Esophagus squamous epithelium (tissue), 5 donors: ENCODE measurements at regions not wholly inside any gene's neighbourhood (a gene's known extent, or its start where the extent isn't known, plus 50 kb on each side); places are given as distances from the start of the nearest gene placed in this dataset.

Experiments used
- DNase-seq: peaks from one replicate; lab custom pipeline; 2025; lab: John Stamatoyannopoulos, UW
- H3K27ac ChIP-seq, 4 donors: fragments of 200-600 bp; sonication (generic); one replicate each; pipeline ENCODE4 v1.5.1; 2016 to 2019; ENCODE audit warnings: mild to moderate bottlenecking in 1 of 4
- H3K27me3 ChIP-seq, 4 donors: fragments of 200-600 bp; sonication (generic); 1 replicate in 3 of 4; 2 replicates in 1 of 4; pipeline versions ENCODE4 v1.5.1 to v1.6.0; 2017 to 2021; ENCODE audit warnings: antibody characterized with exemption in 1 of 4
- H3K36me3 ChIP-seq, 3 donors: fragments of 200-600 bp; sonication (generic); one replicate each; pipeline ENCODE4 v1.5.1; 2016 to 2019
- H3K4me1 ChIP-seq, 3 donors: fragments of 200-600 bp; sonication (generic); one replicate each; pipeline ENCODE4 v1.5.1; 2017 to 2019
- H3K4me3 ChIP-seq, 4 donors: fragments of 200-600 bp; sonication (generic); 1 replicate in 3 of 4; 2 replicates in 1 of 4; pipeline ENCODE4 v1.5.1; 2016 to 2019; ENCODE audit warnings: mild to moderate bottlenecking in 2 of 4, moderate library complexity in 1 of 4
- H3K9me3 ChIP-seq, 3 donors: fragments of 200-600 bp; sonication (generic); one replicate each; pipeline ENCODE4 v1.5.1; 2016 to 2019
- CTCF ChIP-seq, 6 experiments: fragments of 450-650 bp in 4 of 6; fragments of 200-600 bp in 2 of 6; sonication (generic) in 2 of 6; IDR thresholded peaks; one replicate each; pipeline ENCODE4 v1.5.1; 2016 to 2019; ENCODE audit warnings: antibody characterized with exemption in 6 of 6, mild to moderate bottlenecking in 4 of 6, moderate library complexity in 4 of 6
- POLR2A ChIP-seq, 4 donors: fragments of 450-650 bp; IDR thresholded peaks; one replicate each; pipeline ENCODE4 v1.6.1; 2017; ENCODE audit warnings: antibody characterized with exemption in 4 of 4, mild to moderate bottlenecking in 4 of 4, moderate library complexity in 3 of 4
- WGBS, 2 donors: methylation state at CpG; one replicate each; pipeline ENCODE4 v1.1.5; 2018; 5-methylcytosine and 5-hydroxymethylcytosine counted together
- intact Hi-C: fragments of 100-400 bp; cut with DNase I; formaldehyde crosslinking; loops from one replicate; pipeline ENCODE4 v1.15.0; 2022
- donor health status: DM: yes; HTN: yes; CAD: no.

- Histone ChIP-seq H3K9me3 (no peaks in the 10 kb centered on the region), H3K4me3 (no peak overlapping the region), H3K27me3 (peaks cover 0 to 3% (median 0%) of the 10 kb centered on the region in 4 donors), H3K4me1 (no peaks in the 10 kb centered on the region), H3K27ac (no peak overlapping the region), H3K36me3 (no peaks in the 10 kb centered on the region)
- 67 to 86% methylated on average over 1 of the region's 1 CpG for WGBS, 2 donors
- no peak for TF ChIP-seq POLR2A (IDR thresholded peaks at IDR 0.05)
- TF ChIP-seq CTCF (IDR thresholded peaks at IDR 0.05) = no peak
- no peak for DNase-seq
- intact Hi-C loops = no loop called here
Measured at GRCh38 chr14:71194251-71194650, 287.0 kb downstream of the PCNX1 start.

GRCh38 chr14:71196921-71197320, 289.7 kb downstream of the PCNX1 start:
- H3K27me3 ChIP-seq = no peaks in the 10 kb centered on the region
- intact Hi-C loops = no loop called here
- H3K4me3 ChIP-seq = no peak overlapping the region
- H3K27ac ChIP-seq = no peak overlapping the region
- DNase-seq = no peak
- H3K36me3 ChIP-seq = no peaks in the 10 kb centered on the region
- WGBS, 2 donors = 77 to 79% methylated on average over 5 to 6 of the region's 6 CpGs
- no peaks in the 10 kb centered on the region for H3K9me3 ChIP-seq
- no peak for TF ChIP-seq POLR2A (IDR thresholded peaks at IDR 0.05)
- TF ChIP-seq CTCF (IDR thresholded peaks at IDR 0.05) = no peak
- H3K4me1 ChIP-seq = no peaks in the 10 kb centered on the region

DNA sequence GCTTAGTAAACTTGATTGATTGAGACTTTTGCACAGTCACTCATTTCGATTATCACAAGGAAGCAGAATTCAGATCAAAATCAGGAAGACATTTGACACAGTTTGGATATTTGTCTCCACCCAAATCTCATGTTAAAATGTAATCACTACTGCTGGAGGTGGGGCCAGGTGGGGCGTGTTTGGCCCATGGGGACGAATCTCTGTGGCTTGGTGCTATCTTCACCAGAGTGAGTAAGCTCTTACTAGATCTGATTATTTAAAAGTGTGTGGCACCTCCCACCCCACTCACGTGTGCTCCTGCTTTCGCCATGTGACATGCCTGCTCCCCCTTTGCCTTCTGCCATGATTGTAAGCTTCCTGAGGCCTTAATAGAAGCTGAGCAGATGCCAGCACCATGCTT, 291.4 kb downstream of the PCNX1 start:
- no peaks in the 10 kb centered on the region for H3K4me1 ChIP-seq
- H3K27ac ChIP-seq = no peak overlapping the region
- intact Hi-C loops = no loop called here
- H3K9me3 ChIP-seq = no peaks in the 10 kb centered on the region
- no peaks in the 10 kb centered on the region for H3K27me3 ChIP-seq
- no peak for TF ChIP-seq CTCF (IDR thresholded peaks at IDR 0.05)
- TF ChIP-seq POLR2A (IDR thresholded peaks at IDR 0.05) = no peak
- H3K36me3 ChIP-seq = no peaks in the 10 kb centered on the region
- H3K4me3 ChIP-seq = no peak overlapping the region
- no peak for DNase-seq
- WGBS, 2 donors = 59 to 63% methylated on average over 4 to 5 of the region's 5 CpGs

DNA sequence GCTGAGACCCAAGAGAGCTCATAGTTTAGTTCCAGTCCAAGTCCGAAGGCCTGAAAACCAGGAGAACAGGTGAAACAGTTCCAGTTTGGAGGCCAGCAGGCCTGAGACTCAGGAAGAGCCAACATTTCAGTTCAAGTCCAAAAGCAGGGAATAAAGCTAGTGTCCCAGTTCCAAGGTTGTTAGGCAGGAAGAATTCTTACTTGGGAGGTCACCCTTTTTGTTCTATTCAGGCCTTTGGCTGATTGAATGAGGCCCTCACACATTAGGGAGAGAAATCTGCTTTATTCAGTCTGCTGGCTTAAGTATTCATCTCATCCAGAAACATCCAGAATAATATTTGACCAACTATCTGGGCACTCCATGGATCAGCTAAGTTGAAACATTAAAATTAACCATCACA, 294.6 kb downstream of the PCNX1 start:
- Histone ChIP-seq H3K4me3 (no peak overlapping the region), H3K27me3 (no peaks in the 10 kb centered on the region), H3K4me1 (peaks cover 0 to 2% (median 0%) of the 10 kb centered on the region in 3 donors), H3K36me3 (no peaks in the 10 kb centered on the region), H3K27ac (no peak overlapping the region), H3K9me3 (no peaks in the 10 kb centered on the region)
- DNase-seq = no peak
- intact Hi-C loops = no loop called here
- TF ChIP-seq POLR2A (IDR thresholded peaks at IDR 0.05) (no peak), CTCF (IDR thresholded peaks at IDR 0.05) (no peak)
- 100% methylated on average over 1 of the region's 1 CpG; no CpG with 5 or more reads in 1 of the 2 donors for WGBS, 2 donors

GRCh38 chr14:71202881-71203280, 295.6 kb downstream of the PCNX1 start:
- no peak for TF ChIP-seq CTCF (IDR thresholded peaks at IDR 0.05)
- no peak for TF ChIP-seq POLR2A (IDR thresholded peaks at IDR 0.05)
- no peaks in the 10 kb centered on the region for H3K9me3 ChIP-seq
- no peaks in the 10 kb centered on the region for H3K27me3 ChIP-seq
- H3K36me3 ChIP-seq = no peaks in the 10 kb centered on the region
- no peak for DNase-seq
- no peak overlapping the region for H3K27ac ChIP-seq
- H3K4me3 ChIP-seq = no peak overlapping the region
- 78 to 81% methylated on average over 2 to 3 of the region's 3 CpGs for WGBS, 2 donors
- peaks cover 0 to 5% (median 0%) of the 10 kb centered on the region in 3 donors for H3K4me1 ChIP-seq
- intact Hi-C loops = no loop called here
